Hepatocyte (in vitro differentiated cells): ENCODE measurements at regions not wholly inside any gene's neighbourhood (a gene's known extent, or its start where the extent isn't known, plus 50 kb on each side); places are given as distances from the start of the nearest gene placed in this dataset.

Experiments
- DNase-seq: peaks from one replicate; pipeline ENCODE4 v3.0.0-alpha.2; 2016; ENCODE audit warnings: low spot score
- H2AFZ ChIP-seq: fragments of 200-600 bp; sonication (generic); 2 replicates; pipeline ENCODE4 v1.6.0; 2016; ENCODE audit warnings: antibody characterized with exemption, mild to moderate bottlenecking
- H3K27ac ChIP-seq: fragments of 200-600 bp; sonication (generic); 2 replicates; pipeline ENCODE4 v1.5.1; 2016; ENCODE audit warnings: mild to moderate bottlenecking
- H3K27me3 ChIP-seq: fragments of 200-600 bp; sonication (generic); 2 replicates; pipeline ENCODE4 v1.6.1; 2016
- H3K36me3 ChIP-seq: fragments of 200-600 bp; sonication (generic); replicated peaks from 2 replicates; pipeline ENCODE4 v1.5.1; 2016; ENCODE audit warnings: low read depth; ENCODE audit not compliant: insufficient read depth
- H3K4me1 ChIP-seq: fragments of 200-600 bp; sonication (generic); 2 replicates; pipeline ENCODE4 v1.5.1; 2016; ENCODE audit warnings: mild to moderate bottlenecking, moderate library complexity; ENCODE audit not compliant: insufficient read depth
- H3K4me2 ChIP-seq: fragments of 200-600 bp; sonication (generic); 2 replicates; pipeline ENCODE4 v1.6.0; 2016
- H3K4me3 ChIP-seq: fragments of 200-600 bp; sonication (generic); 2 replicates; pipeline ENCODE4 v1.5.1; 2016; ENCODE audit warnings: mild to moderate bottlenecking
- H3K79me2 ChIP-seq: fragments of 200-600 bp; sonication (generic); 2 replicates; pipeline ENCODE4 v1.6.0; 2017; ENCODE audit warnings: mild to moderate bottlenecking
- H3K9me2 ChIP-seq: fragments of 200-600 bp; sonication (generic); replicated peaks from 2 replicates; pipeline ENCODE4 v1.6.0; 2017; ENCODE audit warnings: mild to moderate bottlenecking; ENCODE audit not compliant: insufficient read depth
- H3K9me3 ChIP-seq: fragments of 200-600 bp; sonication (generic); 2 replicates; pipeline ENCODE4 v1.5.1; 2016; ENCODE audit warnings: low read depth, mild to moderate bottlenecking
- H4K20me1 ChIP-seq: fragments of 200-600 bp; sonication (generic); 2 replicates; pipeline ENCODE4 v1.6.0; 2016; ENCODE audit warnings: mild to moderate bottlenecking; ENCODE audit not compliant: insufficient read depth, poor library complexity, severe bottlenecking
- EZH2 ChIP-seq: fragments of 200-600 bp; sonication (generic); IDR thresholded peaks from 2 replicates; pipeline ENCODE4 v1.6.1; 2016; ENCODE audit warnings: antibody characterized with exemption, mild to moderate bottlenecking, borderline replicate concordance
- EZH2phosphoT487 ChIP-seq: fragments of 200-600 bp; sonication (generic); IDR thresholded peaks from one replicate; pipeline ENCODE4 v1.6.1; 2018; ENCODE audit warnings: antibody characterized with exemption, mild to moderate bottlenecking, low read depth, moderate library complexity; ENCODE audit not compliant: unreplicated experiment, severe bottlenecking
- WGBS: methylation state at CpG from one replicate; pipeline ENCODE4 v1.1.6; 2016; ENCODE audit warnings: low lambda C conversion rate; ENCODE audit errors: missing lambda C conversion rate; 5-methylcytosine and 5-hydroxymethylcytosine counted together
- TF ChIP-seq, protein P1 (sequence below): fragments of 200-600 bp; sonication (generic); IDR thresholded peaks from 2 replicates; pipeline ENCODE4 v1.5.1; 2016; ENCODE audit warnings: antibody characterized with exemption, mild to moderate bottlenecking; ENCODE audit not compliant: poor library complexity

GRCh38 chrX:43255596-43255995 is 400.5 kb upstream of the MAOA start:
- Histone ChIP-seq H4K20me1 (no peaks in the 10 kb centered on the region), H3K27ac (no peak overlapping the region), H3K36me3 (no peaks in the 10 kb centered on the region), H3K4me2 (no peak overlapping the region), H3K79me2 (no peaks in the 10 kb centered on the region), H3K4me1 (no peaks in the 10 kb centered on the region), H2AFZ (no peak overlapping the region), H3K9me3 (no peaks in the 10 kb centered on the region), H3K4me3 (no peak overlapping the region), H3K27me3 (no peaks in the 10 kb centered on the region), H3K9me2 (no peaks in the 10 kb centered on the region)
- DNase-seq: no peak
- TF ChIP-seq EZH2phosphoT487: no peak
- TF ChIP-seq, protein P1, sequence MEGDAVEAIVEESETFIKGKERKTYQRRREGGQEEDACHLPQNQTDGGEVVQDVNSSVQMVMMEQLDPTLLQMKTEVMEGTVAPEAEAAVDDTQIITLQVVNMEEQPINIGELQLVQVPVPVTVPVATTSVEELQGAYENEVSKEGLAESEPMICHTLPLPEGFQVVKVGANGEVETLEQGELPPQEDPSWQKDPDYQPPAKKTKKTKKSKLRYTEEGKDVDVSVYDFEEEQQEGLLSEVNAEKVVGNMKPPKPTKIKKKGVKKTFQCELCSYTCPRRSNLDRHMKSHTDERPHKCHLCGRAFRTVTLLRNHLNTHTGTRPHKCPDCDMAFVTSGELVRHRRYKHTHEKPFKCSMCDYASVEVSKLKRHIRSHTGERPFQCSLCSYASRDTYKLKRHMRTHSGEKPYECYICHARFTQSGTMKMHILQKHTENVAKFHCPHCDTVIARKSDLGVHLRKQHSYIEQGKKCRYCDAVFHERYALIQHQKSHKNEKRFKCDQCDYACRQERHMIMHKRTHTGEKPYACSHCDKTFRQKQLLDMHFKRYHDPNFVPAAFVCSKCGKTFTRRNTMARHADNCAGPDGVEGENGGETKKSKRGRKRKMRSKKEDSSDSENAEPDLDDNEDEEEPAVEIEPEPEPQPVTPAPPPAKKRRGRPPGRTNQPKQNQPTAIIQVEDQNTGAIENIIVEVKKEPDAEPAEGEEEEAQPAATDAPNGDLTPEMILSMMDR: no peak
- no peak for TF ChIP-seq EZH2
- 91% methylated on average over 1 of the region's 1 CpG for WGBS

DNA sequence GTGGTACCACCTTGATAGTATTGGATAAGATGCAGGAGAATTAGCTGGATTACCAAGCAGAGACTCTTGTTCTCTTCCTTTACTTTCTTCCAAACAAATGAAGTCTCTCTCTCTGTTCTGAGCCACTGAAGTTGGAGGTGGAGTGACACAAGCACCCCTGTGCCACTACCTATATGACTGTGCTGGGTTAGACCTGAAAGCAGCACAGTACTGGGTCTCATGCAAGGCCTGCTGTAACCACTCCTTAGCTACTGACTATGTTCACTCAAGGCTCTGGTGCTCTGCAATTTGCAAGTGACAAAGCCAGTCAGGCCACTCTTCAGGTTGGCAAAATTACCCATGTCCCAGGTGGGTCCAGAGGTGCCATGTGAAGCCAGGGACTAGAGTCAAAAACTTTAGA is 389.6 kb upstream of the MAOA start:
- H3K4me1 ChIP-seq: no peaks in the 10 kb centered on the region
- no peak overlapping the region for H3K4me2 ChIP-seq
- H3K27ac ChIP-seq: no peak overlapping the region
- H3K27me3 ChIP-seq: no peaks in the 10 kb centered on the region
- TF ChIP-seq, protein P1: no peak
- no peak for TF ChIP-seq EZH2
- no peak for TF ChIP-seq EZH2phosphoT487
- no peaks in the 10 kb centered on the region for H3K9me3 ChIP-seq
- no peaks in the 10 kb centered on the region for H3K9me2 ChIP-seq
- H3K79me2 ChIP-seq: no peaks in the 10 kb centered on the region
- H4K20me1 ChIP-seq: no peaks in the 10 kb centered on the region
- no peak overlapping the region for H2AFZ ChIP-seq
- H3K36me3 ChIP-seq: no peaks in the 10 kb centered on the region
- H3K4me3 ChIP-seq: no peak overlapping the region
- DNase-seq: no peak

GRCh38 chrX:43267652-43268051 is 388.4 kb upstream of the MAOA start:
- Histone ChIP-seq H2AFZ (no peak overlapping the region), H3K4me2 (no peak overlapping the region), H4K20me1 (no peaks in the 10 kb centered on the region), H3K36me3 (no peaks in the 10 kb centered on the region), H3K27ac (no peak overlapping the region), H3K79me2 (no peaks in the 10 kb centered on the region), H3K9me3 (no peaks in the 10 kb centered on the region), H3K4me1 (no peaks in the 10 kb centered on the region), H3K27me3 (no peaks in the 10 kb centered on the region), H3K9me2 (no peaks in the 10 kb centered on the region), H3K4me3 (no peak overlapping the region)
- no peak for TF ChIP-seq EZH2phosphoT487
- no peak for TF ChIP-seq EZH2
- TF ChIP-seq, protein P1: no peak
- DNase-seq: no peak
- 88% methylated on average over 5 of the region's 5 CpGs for WGBS

DNA sequence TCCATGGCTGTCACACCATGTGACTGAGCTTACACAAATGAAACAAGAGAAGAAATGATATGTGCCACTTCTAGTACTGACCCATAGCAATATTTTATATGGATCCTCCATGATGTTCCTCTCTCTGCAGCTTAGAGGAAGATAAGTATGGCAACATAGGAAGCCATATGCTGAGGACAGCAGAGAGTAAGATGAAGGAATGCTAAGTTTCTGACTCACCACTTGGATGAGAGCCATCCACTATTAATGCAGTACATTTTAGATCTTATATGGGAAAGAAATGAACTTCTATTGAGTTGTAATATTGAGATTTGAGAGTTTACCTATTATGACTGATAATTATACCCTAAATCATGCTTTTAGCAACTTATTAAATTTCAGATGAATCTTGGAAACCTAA is 386.9 kb upstream of the MAOA start:
- no peak for DNase-seq
- TF ChIP-seq EZH2phosphoT487 (no peak), EZH2 (no peak)
- TF ChIP-seq, protein P1: no peak
- no peaks in the 10 kb centered on the region for H4K20me1 ChIP-seq

More for the DNA sequence above, 386.9 kb upstream of the MAOA start:
- Histone ChIP-seq H3K79me2 (no peaks in the 10 kb centered on the region), H3K36me3 (no peaks in the 10 kb centered on the region), H3K9me2 (no peaks in the 10 kb centered on the region), H3K4me3 (no peak overlapping the region), H2AFZ (no peak overlapping the region), H3K9me3 (no peaks in the 10 kb centered on the region), H3K27ac (no peak overlapping the region), H3K27me3 (no peaks in the 10 kb centered on the region), H3K4me2 (no peak overlapping the region), H3K4me1 (no peaks in the 10 kb centered on the region)
